Neural crest cell (in vitro differentiated cells): ENCODE measurements at regions not wholly inside any gene's neighbourhood (a gene's known extent, or its start where the extent isn't known, plus 50 kb on each side); places are given as distances from the start of the nearest gene placed in this dataset.
"Not testable (repeated sequence)": the region's sequence is repeated elsewhere in the genome, so short reads cannot be mapped to it uniquely, and the experiment has no call there.

Experiments
- DNase-seq: peaks from one replicate; pipeline ENCODE4 v3.0.0; 2021; ENCODE audit warnings: low read depth, mixed read lengths, low spot score
- H3K27ac Mint-ChIP-seq: one replicate; pipeline ENCODE4 v1.8.0; 2021; ENCODE audit warnings: mild to moderate bottlenecking, mixed read lengths; ENCODE audit not compliant: unreplicated experiment
- H3K27me3 Mint-ChIP-seq: 2 replicates; pipeline ENCODE4 v1.8.0; 2021; ENCODE audit warnings: low read depth, mild to moderate bottlenecking, mixed read lengths
- H3K36me3 Mint-ChIP-seq: 2 replicates; pipeline ENCODE4 v1.8.0; 2021; ENCODE audit warnings: low read depth, mild to moderate bottlenecking, mixed read lengths
- H3K4me1 Mint-ChIP-seq: 2 replicates; pipeline ENCODE4 v1.8.0; 2021; ENCODE audit warnings: mixed read lengths
- H3K4me3 Mint-ChIP-seq: one replicate; pipeline ENCODE4 v1.8.0; 2021; ENCODE audit warnings: mild to moderate bottlenecking, mixed read lengths
- H3K9me3 Mint-ChIP-seq: 2 replicates; pipeline ENCODE4 v1.8.0; 2021; ENCODE audit warnings: mixed read lengths
- CTCF ChIP-seq: fragments of 200-600 bp; sonication (generic); conservative IDR thresholded peaks from 2 replicates; pipeline ENCODE4 v1.5.0; 2021; ENCODE audit warnings: antibody characterized with exemption, mild to moderate bottlenecking

DNA sequence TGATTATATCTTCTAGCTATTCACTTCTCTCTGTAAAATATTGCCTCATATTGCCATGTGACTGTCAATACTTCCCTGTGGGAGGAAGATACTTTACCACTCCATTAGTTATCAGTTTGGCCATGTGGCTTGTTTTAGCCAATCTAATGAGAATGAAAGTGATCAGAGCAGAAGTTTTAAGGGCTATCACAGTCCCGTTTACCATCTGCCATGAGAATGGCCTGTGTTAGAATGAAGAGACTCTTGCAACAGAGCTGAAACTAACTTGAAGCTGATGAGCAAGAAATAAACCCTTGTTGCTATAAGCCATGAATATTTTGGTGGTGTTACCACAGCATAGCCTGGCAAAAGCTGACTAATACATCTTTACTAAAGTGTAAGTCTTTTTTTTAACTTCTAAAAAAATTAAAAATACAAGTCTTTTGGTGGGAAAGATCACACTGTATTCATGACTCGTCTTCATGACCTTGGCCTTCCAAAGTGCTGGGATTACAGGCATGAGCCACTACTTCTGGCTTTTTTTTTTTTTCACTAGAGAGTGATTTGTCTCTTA is 68.0 kb upstream of the CTNNA1 start:
- Mint-ChIP-seq H3K36me3 (no peaks in the 10 kb centered on the region), H3K4me3 (no peak overlapping the region), H3K27ac (no peak overlapping the region), H3K9me3 (peaks cover 5% of the 10 kb centered on the region), H3K4me1 (no peaks in the 10 kb centered on the region), H3K27me3 (peaks cover 9% of the 10 kb centered on the region)
- no peak for DNase-seq
- TF ChIP-seq CTCF, result no peak

- not testable (repeated sequence) for H3K27ac Mint-ChIP-seq, DNase-seq, H3K27me3 Mint-ChIP-seq, H3K36me3 Mint-ChIP-seq, H3K4me1 Mint-ChIP-seq, H3K9me3 Mint-ChIP-seq, H3K4me3 Mint-ChIP-seq
These were observed 70.8 kb upstream of the CTNNA1 start for GRCh38 chr5:138682462-138682861.

DNA sequence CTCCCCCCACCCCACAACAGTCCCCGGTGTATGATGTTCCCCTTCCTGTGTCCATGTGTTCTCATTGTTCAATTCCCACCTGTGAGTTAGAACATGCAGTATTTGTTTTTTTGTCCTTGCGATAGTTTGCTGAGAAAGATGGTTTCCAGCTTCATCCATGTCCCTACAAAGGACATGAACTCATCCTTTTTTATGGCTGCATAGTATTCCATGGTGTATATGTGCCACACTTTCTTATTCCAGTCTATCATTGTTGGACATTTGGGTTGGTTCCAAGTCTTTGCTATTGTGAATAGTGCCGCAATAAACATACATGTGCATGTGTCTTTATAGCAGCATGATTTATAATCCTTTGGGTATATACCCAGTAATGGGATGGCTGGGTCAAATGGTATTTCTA is 74.4 kb upstream of the CTNNA1 start:
- not testable (repeated sequence) for H3K27me3 Mint-ChIP-seq, H3K27ac Mint-ChIP-seq, H3K4me3 Mint-ChIP-seq, DNase-seq, H3K9me3 Mint-ChIP-seq, H3K36me3 Mint-ChIP-seq, H3K4me1 Mint-ChIP-seq

DNA sequence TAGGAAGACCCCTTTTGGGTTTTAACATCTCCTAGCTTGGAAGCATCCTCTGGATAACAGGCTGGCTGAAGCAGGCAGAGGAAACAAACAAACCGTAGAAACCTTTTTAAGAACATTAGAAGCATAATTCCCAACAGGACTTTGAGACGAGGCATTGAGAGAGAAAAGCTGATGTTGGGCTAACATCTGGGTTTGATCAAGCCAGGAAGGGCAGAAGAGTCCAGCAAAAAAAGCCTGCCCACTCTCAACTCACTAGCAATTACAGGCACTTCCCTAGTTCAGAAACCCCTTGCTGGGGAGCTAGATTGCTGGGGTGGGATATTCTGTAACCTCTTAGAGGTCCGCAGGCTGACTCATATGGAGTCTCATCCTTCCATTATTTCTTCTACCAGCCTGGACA is 75.4 kb upstream of the CTNNA1 start:
- Mint-ChIP-seq H3K4me3 (no peak overlapping the region), H3K36me3 (no peaks in the 10 kb centered on the region), H3K27ac (no peak overlapping the region), H3K4me1 (no peaks in the 10 kb centered on the region), H3K9me3 (peaks cover 5% of the 10 kb centered on the region), H3K27me3 (peaks cover 5% of the 10 kb centered on the region)
- DNase-seq, result no peak
- TF ChIP-seq CTCF, result no peak

GRCh38 chr5:138676556-138677193 is 76.5 kb upstream of the CTNNA1 start:
- H3K4me3 Mint-ChIP-seq, result no peak overlapping the region
- no peak for DNase-seq
- peaks cover 2% of the 10 kb centered on the region for H3K27me3 Mint-ChIP-seq
- no peak for TF ChIP-seq CTCF
- no peaks in the 10 kb centered on the region for H3K36me3 Mint-ChIP-seq
- peaks cover 5% of the 10 kb centered on the region for H3K9me3 Mint-ChIP-seq
- H3K27ac Mint-ChIP-seq, result no peak overlapping the region
- H3K4me1 Mint-ChIP-seq, result no peaks in the 10 kb centered on the region

- Mint-ChIP-seq H3K9me3 (peaks cover 5% of the 10 kb centered on the region), H3K4me1 (no peaks in the 10 kb centered on the region), H3K27ac (no peak overlapping the region), H3K4me3 (no peak overlapping the region), H3K27me3 (no peaks in the 10 kb centered on the region), H3K36me3 (no peaks in the 10 kb centered on the region)
- DNase-seq, result no peak
- TF ChIP-seq CTCF, result no peak
These were observed 77.2 kb upstream of the CTNNA1 start for GRCh38 chr5:138676002-138676401.
